ENCODE measurements at regions not wholly inside any gene's neighbourhood (a gene's known extent, or its start where the extent isn't known, plus 50 kb on each side); places are given as distances from the start of the nearest gene placed in this dataset.

DNA sequence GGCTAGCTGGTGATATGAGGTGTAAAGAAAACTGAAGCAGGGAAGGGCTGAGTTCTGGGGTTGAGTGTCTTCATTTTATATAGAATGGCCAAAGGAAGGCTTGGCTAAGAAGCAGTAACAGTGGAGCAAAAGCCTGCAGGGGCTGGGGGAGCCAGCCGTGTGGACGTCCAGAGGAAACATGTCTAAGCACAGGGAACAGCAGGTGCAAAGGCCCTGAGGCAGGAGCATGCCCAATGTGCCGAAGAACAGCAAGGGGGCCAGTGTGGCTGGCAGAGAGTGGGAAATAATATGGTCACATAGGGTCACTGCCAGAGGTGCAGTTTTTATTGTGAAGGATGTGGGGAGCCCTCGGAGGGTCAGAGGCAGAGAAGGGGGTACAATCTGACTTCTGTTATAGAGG is 60.5 kb upstream of the KCNG1 start:
- TF ChIP-seq, protein P1, sequence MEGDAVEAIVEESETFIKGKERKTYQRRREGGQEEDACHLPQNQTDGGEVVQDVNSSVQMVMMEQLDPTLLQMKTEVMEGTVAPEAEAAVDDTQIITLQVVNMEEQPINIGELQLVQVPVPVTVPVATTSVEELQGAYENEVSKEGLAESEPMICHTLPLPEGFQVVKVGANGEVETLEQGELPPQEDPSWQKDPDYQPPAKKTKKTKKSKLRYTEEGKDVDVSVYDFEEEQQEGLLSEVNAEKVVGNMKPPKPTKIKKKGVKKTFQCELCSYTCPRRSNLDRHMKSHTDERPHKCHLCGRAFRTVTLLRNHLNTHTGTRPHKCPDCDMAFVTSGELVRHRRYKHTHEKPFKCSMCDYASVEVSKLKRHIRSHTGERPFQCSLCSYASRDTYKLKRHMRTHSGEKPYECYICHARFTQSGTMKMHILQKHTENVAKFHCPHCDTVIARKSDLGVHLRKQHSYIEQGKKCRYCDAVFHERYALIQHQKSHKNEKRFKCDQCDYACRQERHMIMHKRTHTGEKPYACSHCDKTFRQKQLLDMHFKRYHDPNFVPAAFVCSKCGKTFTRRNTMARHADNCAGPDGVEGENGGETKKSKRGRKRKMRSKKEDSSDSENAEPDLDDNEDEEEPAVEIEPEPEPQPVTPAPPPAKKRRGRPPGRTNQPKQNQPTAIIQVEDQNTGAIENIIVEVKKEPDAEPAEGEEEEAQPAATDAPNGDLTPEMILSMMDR (IDR thresholded peaks at IDR 0.05; ENCODE audit: low read depth, low read length), result no peak
- no peak for TF ChIP-seq EZH2phosphoT487 (IDR thresholded peaks at IDR 0.05; ENCODE audit: low read depth)
